H1 (cell line): ENCODE measurements at regions not wholly inside any gene's neighbourhood (a gene's known extent, or its start where the extent isn't known, plus 50 kb on each side); places are given as distances from the start of the nearest gene placed in this dataset.

Experiments used
- CTCF ChIA-PET: fragments of 300-600 bp; sonication (Branson Sonifier 250); formaldehyde crosslinking; loops from one replicate; lab custom pipeline; 2021; ENCODE audit not compliant: partially characterized antibody; lab: Charles Lee
- POLR2A ChIA-PET: fragments of 300-600 bp; sonication (Branson Sonifier 250); formaldehyde crosslinking; loops from one replicate; lab custom pipeline; 2021; ENCODE audit warnings: inconsistent platforms; ENCODE audit not compliant: partially characterized antibody; lab: Charles Lee
- DNase-seq, 2 experiments: peaks; one replicate each; pipeline versions ENCODE4 v3.0.0 to v3.0.0-alpha.2; 2010 to 2022; ENCODE audit warnings: low spot score in 2 of 2, low read depth in 1 of 2, mixed read lengths in 1 of 2
- FAIRE-seq: peaks from 2 replicates; lab custom pipeline; 2011; peaks lifted over from hg19 to GRCh38; lab: Jason Lieb, UNC
- H2AFZ ChIP-seq: 2 replicates; pipeline ENCODE4 v1.8.1; 2012; ENCODE audit warnings: low read length, inconsistent platforms
- H2AK5ac ChIP-seq: 2 replicates; pipeline ENCODE4 v1.6.1; 2013; ENCODE audit warnings: low read depth, low read length
- H2BK120ac ChIP-seq: replicated peaks from 2 replicates; pipeline ENCODE3; 2013; ENCODE audit warnings: low read depth, low read length, inconsistent platforms
- H2BK12ac ChIP-seq: 2 replicates; pipeline ENCODE4 v1.6.1; 2013; ENCODE audit warnings: low read depth, low read length
- H2BK15ac ChIP-seq: 2 replicates; pipeline ENCODE4 v1.6.1; 2013; ENCODE audit warnings: low read length
- H2BK20ac ChIP-seq: 2 replicates; pipeline ENCODE4 v1.6.1; 2013; ENCODE audit warnings: low read length
- H2BK5ac ChIP-seq: 2 replicates; pipeline ENCODE4 v1.6.1; 2013; ENCODE audit warnings: low read depth, low read length
- H3K14ac ChIP-seq: 2 replicates; pipeline ENCODE4 v1.6.1; 2013; ENCODE audit warnings: inconsistent platforms; ENCODE audit not compliant: insufficient read length
- H3K18ac ChIP-seq: 2 replicates; pipeline ENCODE4 v1.6.1; 2013; ENCODE audit warnings: low read length; ENCODE audit errors: extremely low read depth
- H3K23ac ChIP-seq: 2 replicates; pipeline ENCODE4 v1.6.1; 2013; ENCODE audit warnings: inconsistent platforms; ENCODE audit not compliant: insufficient read length
- H3K23me2 ChIP-seq: 2 replicates; pipeline ENCODE4 v1.6.1; 2013; ENCODE audit warnings: low read depth, low read length
- H3K27ac ChIP-seq: 2 replicates; pipeline ENCODE4 v1.6.1; 2011; ENCODE audit warnings: low read depth, low read length, inconsistent platforms
- H3K27me3 ChIP-seq, 4 experiments: replicated peaks in 1 of 4; 1 replicate in 1 of 4; 2 replicates in 3 of 4; pipeline versions ENCODE4 v1.6.1 to v1.8.1; 2011 to 2013; ENCODE audit warnings: low read length in 3 of 4, mild to moderate bottlenecking in 3 of 4, inconsistent platforms in 2 of 4, mixed read lengths in 2 of 4, moderate library complexity in 1 of 4; ENCODE audit not compliant: control insufficient read depth in 3 of 4, insufficient read depth in 3 of 4; ENCODE audit errors: extremely low read depth in 1 of 4
- H3K36me3 ChIP-seq, 4 experiments: 2 replicates each; pipeline versions ENCODE4 v1.6.1 to v1.8.1; 2011 to 2013; ENCODE audit warnings: mild to moderate bottlenecking in 4 of 4, low read length in 3 of 4, moderate library complexity in 2 of 4, control low read depth in 1 of 4, inconsistent platforms in 1 of 4; ENCODE audit not compliant: insufficient read depth in 4 of 4, control insufficient read depth in 2 of 4
- H3K4ac ChIP-seq: replicated peaks from 2 replicates; pipeline ENCODE3; 2013; ENCODE audit warnings: low read length, low read depth, mixed read lengths, inconsistent platforms; ENCODE audit not compliant: insufficient read length
- H3K4me1 ChIP-seq, 4 experiments: replicated peaks in 1 of 4; 1 replicate in 1 of 4; 2 replicates in 3 of 4; pipeline versions ENCODE4 v1.6.1 to v1.8.1; 2011 to 2013; ENCODE audit warnings: low read length in 3 of 4, inconsistent platforms in 2 of 4, mixed read lengths in 1 of 4; ENCODE audit not compliant: insufficient read depth in 4 of 4, control insufficient read depth in 3 of 4
- H3K4me2 ChIP-seq, 2 experiments: 2 replicates each; pipeline versions ENCODE4 v1.6.1 to v1.8.1; 2011 to 2013; ENCODE audit warnings: low read depth in 2 of 2, low read length in 2 of 2, control low read depth in 1 of 2, inconsistent platforms in 1 of 2, mild to moderate bottlenecking in 1 of 2; ENCODE audit not compliant: insufficient read depth in 1 of 2
- H3K4me3 ChIP-seq, 4 experiments: fragments of 200-600, 300-600 bp in 1 of 4; sonication (generic), shearing (Covaris generic), sonication (Bioruptor Twin) in 1 of 4; 2 replicates each; pipeline versions ENCODE4 v1.5.1 to v1.8.1; 2011 to 2016; ENCODE audit warnings: low read length in 4 of 4, low read depth in 3 of 4, control low read depth in 2 of 4, inconsistent platforms in 2 of 4, mild to moderate bottlenecking in 2 of 4, mixed read lengths in 1 of 4, moderate library complexity in 1 of 4; ENCODE audit not compliant: insufficient read depth in 2 of 4; ENCODE audit errors: extremely low read depth in 1 of 4
- H3K56ac ChIP-seq: replicated peaks from 2 replicates; pipeline ENCODE3; 2013; ENCODE audit warnings: low read depth, mild to moderate bottlenecking, mixed read lengths, low read length, inconsistent platforms; ENCODE audit not compliant: insufficient read length
- H3K79me1 ChIP-seq: 2 replicates; pipeline ENCODE4 v1.6.1; 2013; ENCODE audit warnings: low read depth, low read length, control low read depth
- H3K79me2 ChIP-seq, 2 experiments: 2 replicates each; pipeline versions ENCODE4 v1.6.1 to v1.8.1; 2012 to 2013; ENCODE audit warnings: low read length in 2 of 2, mild to moderate bottlenecking in 2 of 2, inconsistent platforms in 1 of 2; ENCODE audit not compliant: insufficient read depth in 2 of 2, control insufficient read depth in 1 of 2
- H3K9ac ChIP-seq, 4 experiments: replicated peaks in 1 of 4; 1 replicate in 1 of 4; 2 replicates in 3 of 4; pipeline versions ENCODE4 v1.6.1 to v1.8.1; 2011 to 2013; ENCODE audit warnings: low read depth in 3 of 4, low read length in 3 of 4, control low read depth in 2 of 4, mild to moderate bottlenecking in 2 of 4, moderate library complexity in 2 of 4, inconsistent platforms in 1 of 4; ENCODE audit errors: extremely low read depth in 1 of 4
- H3K9me3 ChIP-seq, 2 experiments: 2 replicates each; pipeline versions ENCODE4 v1.6.1 to v1.8.1; 2012 to 2013; ENCODE audit warnings: mild to moderate bottlenecking in 2 of 2, moderate library complexity in 2 of 2, control low read depth in 1 of 2, inconsistent platforms in 1 of 2, low read depth in 1 of 2, low read length in 1 of 2, mixed read lengths in 1 of 2; ENCODE audit not compliant: insufficient read depth in 2 of 2
- H4K20me1 ChIP-seq, 2 experiments: replicated peaks in 1 of 2; 2 replicates each; pipeline versions ENCODE3 to v1.8.1; 2011 to 2013; ENCODE audit warnings: inconsistent platforms in 2 of 2, low read length in 2 of 2, mild to moderate bottlenecking in 1 of 2; ENCODE audit not compliant: insufficient read depth in 2 of 2, control insufficient read depth in 1 of 2
- H4K5ac ChIP-seq: 2 replicates; pipeline ENCODE4 v1.6.1; 2013; ENCODE audit warnings: low read length, low read depth, mixed read lengths, inconsistent platforms; ENCODE audit not compliant: insufficient read length
- H4K8ac ChIP-seq: 2 replicates; pipeline ENCODE4 v1.8.0; 2013; ENCODE audit warnings: mild to moderate bottlenecking, moderate library complexity, low read length, inconsistent platforms; ENCODE audit not compliant: insufficient read depth; ENCODE audit errors: extremely low read depth
- H4K91ac ChIP-seq: replicated peaks from 2 replicates; pipeline ENCODE3; 2013; ENCODE audit warnings: low read length, mixed read lengths, inconsistent platforms; ENCODE audit not compliant: insufficient read length
- ASH2L ChIP-seq: fragments of 200-600, 300-600 bp; sonication (generic); IDR thresholded peaks from one replicate; pipeline ENCODE4 v1.7.1; 2017; ENCODE audit warnings: low read length
- HDAC6 ChIP-seq: IDR thresholded peaks from one replicate; pipeline ENCODE4 v1.7.1; 2012; ENCODE audit warnings: low read depth, mild to moderate bottlenecking, inconsistent platforms, low read length, moderate library complexity
- KDM1A ChIP-seq: fragments of 200-600, 300-600 bp; sonication (generic); IDR thresholded peaks from 2 replicates; pipeline ENCODE4 v1.7.1; 2016; ENCODE audit warnings: mild to moderate bottlenecking, low read length, borderline replicate concordance
- RBBP5 ChIP-seq: IDR thresholded peaks from 2 replicates; pipeline ENCODE4 v1.7.1; 2012; ENCODE audit warnings: low read depth, mild to moderate bottlenecking, inconsistent platforms, low read length, moderate library complexity, borderline replicate concordance
- RFX5 ChIP-seq: IDR thresholded peaks from 2 replicates; pipeline ENCODE4 v1.6.1; 2011; ENCODE audit warnings: low read depth, low read length, improper control_type of control experiment, borderline replicate concordance
- RXRA ChIP-seq: IDR thresholded peaks from 2 replicates; pipeline ENCODE4 v1.6.1; 2011; ENCODE audit warnings: low read depth, mild to moderate bottlenecking, low read length, moderate library complexity; ENCODE audit not compliant: insufficient read depth
- SIN3A ChIP-seq, 2 experiments: IDR thresholded peaks in 1 of 2; conservative IDR thresholded peaks in 1 of 2; 2 replicates each; pipeline ENCODE4 v1.6.1; 2011 to 2012; ENCODE audit warnings: low read length in 2 of 2, improper control_type of control experiment in 1 of 2, low read depth in 1 of 2, mild to moderate bottlenecking in 1 of 2
- SIX5 ChIP-seq: IDR thresholded peaks from 2 replicates; pipeline ENCODE4 v1.6.1; 2011; ENCODE audit warnings: mild to moderate bottlenecking, low read depth, low read length
- SP4 ChIP-seq: IDR thresholded peaks from 2 replicates; pipeline ENCODE4 v1.6.1; 2012; ENCODE audit warnings: low read length, inconsistent platforms
- WGBS, 2 experiments: shearing (Covaris generic) in 1 of 2; methylation state at CpG; one replicate each; pipeline versions ENCODE4 v1.1.6 to v1.1.7; 2013 to 2015; ENCODE audit warnings: low lambda C conversion rate in 2 of 2, mixed read lengths in 2 of 2, inconsistent platforms in 1 of 2, low coverage in 1 of 2, missing lambda C conversion rate in 1 of 2; ENCODE audit not compliant: insufficient replicate concordance in 2 of 2, insufficient coverage in 1 of 2, insufficient read length in 1 of 2; ENCODE audit errors: extremely low coverage in 1 of 2, missing lambda C conversion rate in 1 of 2; 5-methylcytosine and 5-hydroxymethylcytosine counted together

DNA sequence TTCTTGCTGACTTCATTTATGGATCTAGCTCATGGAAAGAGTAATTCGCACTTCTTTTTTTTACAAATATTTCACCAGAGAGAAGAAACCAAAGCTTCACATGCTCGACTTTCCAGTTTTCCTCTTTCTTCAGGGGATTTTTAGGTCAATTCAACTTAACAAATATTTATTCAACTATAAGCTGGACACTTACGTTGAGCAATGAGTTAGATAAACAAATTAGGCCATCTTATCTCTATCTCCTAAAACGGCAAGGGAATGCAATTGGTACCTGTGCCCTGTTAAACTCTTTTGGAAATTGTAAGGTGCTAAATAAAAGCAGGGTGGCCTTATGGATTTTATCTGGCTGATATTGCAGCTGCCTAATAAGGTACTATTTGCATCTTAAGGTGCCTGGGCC, 145.1 kb upstream of the RAI14 start:
- ChIA-PET POLR2A (interaction anchor here (0.8 kb wide), 1 partner anchor 20 kb away, joined by 3 read pairs; no protein-coding TSS in a partner anchor), CTCF (interaction anchor here (0.9 to 3.4 kb wide), 3 partner anchors 12 to 25 kb away, joined by 5 to 14 read pairs (median 9); no protein-coding TSS in a partner anchor)
- Histone ChIP-seq H3K4me3 (no peak overlapping the region), H4K91ac (no peak overlapping the region), H3K27me3 (no peaks in the 10 kb centered on the region), H3K27ac (no peak overlapping the region), H3K4me1 (peaks cover 0 to 2% (median 0%) of the 10 kb centered on the region in 4 experiments; a peak in 2 of 7 replicates), H2BK120ac (no peak overlapping the region), H3K79me2 (no peaks in the 10 kb centered on the region), H3K9ac (no peak overlapping the region), H3K14ac (no peak overlapping the region), H2AK5ac (no peak overlapping the region), H2AFZ (no peak overlapping the region), H3K9me3 (no peaks in the 10 kb centered on the region), H3K4ac (no peak overlapping the region), H3K23ac (no peak overlapping the region), H3K79me1 (no peaks in the 10 kb centered on the region), H3K4me2 (no peak overlapping the region), H2BK15ac (no peak overlapping the region), H4K5ac (no peak overlapping the region), H2BK20ac (no peak overlapping the region), H3K36me3 (no peaks in the 10 kb centered on the region), H3K23me2 (no peaks in the 10 kb centered on the region), H4K20me1 (no peaks in the 10 kb centered on the region), H4K8ac (no peak overlapping the region), H3K56ac (no peak overlapping the region), H2BK5ac (no peak overlapping the region), H2BK12ac (no peak overlapping the region), H3K18ac (no peak overlapping the region)
- DNase-seq (no peak), FAIRE-seq (no peak)
- WGBS, 2 experiments = 78% methylated on average over 4 of the region's 4 CpGs; no CpG with 5 or more reads in 1 of the 2 experiments
- TF ChIP-seq RFX5 (no peak), SIX5 (no peak), SIN3A (conservative IDR thresholded peaks at IDR 0.05 in 1 of 2, IDR thresholded peaks at IDR 0.05 in 1 of 2; ENCODE audit: low read depth in 1 of 2, low read length in 2 of 2) (no peak), HDAC6 (no peak), SP4 (no peak), RBBP5 (no peak), KDM1A (no peak), ASH2L (no peak), RXRA (no peak)
